GM19328 (cell line): ENCODE measurements at regions not wholly inside any gene's neighbourhood (a gene's known extent, or its start where the extent isn't known, plus 50 kb on each side); places are given as distances from the start of the nearest gene placed in this dataset.
A peak's percentile ranks its signal among the peaks of the same experiment; 100 is the strongest.

Experiments used
- ATAC-seq: cut with Tn5 transposase; IDR thresholded peaks from one replicate; pipeline ENCODE4 v1.9.1; 2021; ENCODE audit warnings: mild to moderate bottlenecking, moderate library complexity; ENCODE audit not compliant: unreplicated experiment

GRCh38 chr3:144287001-144287400 is 315.4 kb downstream of the DIPK2A start:
- ATAC-seq: no peak

GRCh38 chr3:144289057-144289456 is 317.4 kb downstream of the DIPK2A start:
- no peak for ATAC-seq

GRCh38 chr3:144294659-144295538 is 323.3 kb downstream of the DIPK2A start:
- ATAC-seq: peak; percentile 65

GRCh38 chr3:144295613-144296012 is 324.0 kb downstream of the DIPK2A start:
- ATAC-seq: no peak

- no peak for ATAC-seq
These were observed 325.2 kb downstream of the DIPK2A start for GRCh38 chr3:144296808-144297207.

- no peak for ATAC-seq
These were observed 330.2 kb downstream of the DIPK2A start for GRCh38 chr3:144301863-144302262.

GRCh38 chr3:144307951-144308350 is 336.3 kb downstream of the DIPK2A start:
- ATAC-seq: no peak

- ATAC-seq: no peak
These were observed 336.8 kb downstream of the DIPK2A start for GRCh38 chr3:144308396-144308795.

- ATAC-seq: no peak
These were observed 341.1 kb downstream of the DIPK2A start for GRCh38 chr3:144312702-144313101.

- ATAC-seq: no peak
These were observed 343.3 kb downstream of the DIPK2A start for GRCh38 chr3:144314946-144315345.

- no peak for ATAC-seq
These were observed 346.3 kb downstream of the DIPK2A start for GRCh38 chr3:144317961-144318360.

GRCh38 chr3:144324076-144324475 is 352.5 kb downstream of the DIPK2A start:
- no peak for ATAC-seq

GRCh38 chr3:144332868-144333267 is 361.2 kb downstream of the DIPK2A start:
- no peak for ATAC-seq

GRCh38 chr3:144341471-144341870 is 369.8 kb downstream of the DIPK2A start:
- ATAC-seq: no peak

GRCh38 chr3:144343343-144343742 is 371.7 kb downstream of the DIPK2A start:
- no peak for ATAC-seq

- ATAC-seq: no peak
These were observed 372.2 kb downstream of the DIPK2A start for GRCh38 chr3:144343777-144344176.

- no peak for ATAC-seq
These were observed 373.4 kb downstream of the DIPK2A start for GRCh38 chr3:144344925-144345548.

- no peak for ATAC-seq
These were observed 378.5 kb downstream of the DIPK2A start for GRCh38 chr3:144350125-144350524.

- no peak for ATAC-seq
These were observed 379.4 kb downstream of the DIPK2A start for GRCh38 chr3:144351011-144351410.

GRCh38 chr3:144351773-144352365 is 380.2 kb downstream of the DIPK2A start:
- no peak for ATAC-seq

GRCh38 chr3:144358191-144358590 is 386.6 kb downstream of the DIPK2A start:
- no peak for ATAC-seq

GRCh38 chr3:144361002-144361401 is 389.4 kb downstream of the DIPK2A start:
- no peak for ATAC-seq
